Heart left ventricle (tissue), 16 donors: ENCODE measurements at regions not wholly inside any gene's neighbourhood (a gene's known extent, or its start where the extent isn't known, plus 50 kb on each side); places are given as distances from the start of the nearest gene placed in this dataset.
"Not testable (repeated sequence)": the region's sequence is repeated elsewhere in the genome, so short reads cannot be mapped to it uniquely, and the experiment has no call there.

Experiments used
- ATAC-seq, 4 donors: fragments of 200-7000 bp; cut with Tn5 transposase; one replicate each; pipeline ENCODE4 v1.9.1; 2020 to 2022; ENCODE audit warnings: moderate library complexity in 4 of 4, mild to moderate bottlenecking in 3 of 4, moderate number of reproducible peaks in 1 of 4
- DNase-seq, 5 donors: peaks; one replicate each; pipeline ENCODE4 v3.0.0-alpha.2; 2020
- H3K27ac ChIP-seq, 12 donors: fragments of 200-600 bp; sonication (generic) in 4 of 12; one replicate each; pipeline versions ENCODE4 v1.5.0 to v1.8.0; 2016 to 2022; ENCODE audit warnings: mild to moderate bottlenecking in 2 of 12
- H3K27me3 ChIP-seq, 9 donors: fragments of 200-600 bp; sonication (generic) in 2 of 9; one replicate each; pipeline versions ENCODE4 v1.5.1 to v1.8.0; 2016 to 2022; ENCODE audit warnings: mild to moderate bottlenecking in 3 of 9
- H3K36me3 ChIP-seq, 9 donors: fragments of 200-600 bp; sonication (generic) in 2 of 9; one replicate each; pipeline versions ENCODE4 v1.5.0 to v1.8.0; 2018 to 2022; ENCODE audit warnings: mild to moderate bottlenecking in 2 of 9
- H3K4me1 ChIP-seq, 12 donors: fragments of 200-600 bp; sonication (generic) in 4 of 12; one replicate each; pipeline versions ENCODE4 v1.5.0 to v1.8.0; 2016 to 2022; ENCODE audit warnings: mild to moderate bottlenecking in 3 of 12
- H3K4me3 ChIP-seq, 12 donors: fragments of 200-600 bp; sonication (generic) in 4 of 12; one replicate each; pipeline versions ENCODE4 v1.5.0 to v1.8.0; 2017 to 2022; ENCODE audit warnings: mild to moderate bottlenecking in 9 of 12, moderate library complexity in 4 of 12
- H3K9me3 ChIP-seq, 12 donors: fragments of 200-600 bp; sonication (generic) in 4 of 12; one replicate each; pipeline versions ENCODE4 v1.5.0 to v1.8.0; 2016 to 2022; ENCODE audit warnings: mild to moderate bottlenecking in 1 of 12
- POLR2A ChIP-seq, 2 donors: fragments of 450-650 bp; IDR thresholded peaks; one replicate each; pipeline ENCODE4 v1.6.1; 2017; ENCODE audit warnings: antibody characterized with exemption in 2 of 2, mild to moderate bottlenecking in 2 of 2, moderate library complexity in 2 of 2
- WGBS, 4 donors: extraction: QIAGEN DNeasy Blood & Tissue Kit in 2 of 4; methylation state at CpG; one replicate each; pipeline versions ENCODE4 v1.1.5 to v1.1.7; 2013 to 2018; 5-methylcytosine and 5-hydroxymethylcytosine counted together
- intact Hi-C, 10 donors: fragments of 100-400 bp; cut with DNase I; formaldehyde crosslinking; loops; one replicate each; pipeline versions ENCODE4 v1.11.1 to v1.14.2; 2022
- TF ChIP-seq, protein P1 (sequence below), 12 donors: fragments of 200-600 bp; sonication (generic) in 4 of 12; IDR thresholded peaks; one replicate each; pipeline versions ENCODE4 v1.5.0 to v1.8.0; 2018 to 2022; ENCODE audit warnings: antibody characterized with exemption in 12 of 12, mild to moderate bottlenecking in 5 of 12
- donor health status: ischemic (EF 13 %, LVEDD 7.1; RV severe dilation, severe dysfunction).
- donor health status: healthy with polysubstance abuse.
- donor health status: DM: no; HTN: yes; CAD: no.
- donor health status: DM: no; HTN: no; CAD: no.
- donor health status: ischemic (EF 25% LVEDD 6.9; RV normal size, moderate dysfunction).
- donor health status: ischemic (EF 25% LVEDD 5.7; RV mildly dilated, moderate dysfunction).
- donor health status: healthy.
- donor health status: DM: yes; HTN: yes; CAD: no.
- donor health status: ischemic (EF 35%, LVEDD 5.7; RV mildly dilated, moderate dysfunction).
- donor health status: nonischemic (EF 11% LVEDD 7.7; RV severe dilation, severe dysfunction).
- donor health status: DM: yes; HTN: yes; CAD: no.
- donor health status: PGD.
- donor health status: ischemic (EF 29% LVEDD 5.4; RV normal size, mild dysfunction).
- donor health status: nonischemic (EF 23%, LVEDD 6.1; RV moderate dilation, normal function).

DNA sequence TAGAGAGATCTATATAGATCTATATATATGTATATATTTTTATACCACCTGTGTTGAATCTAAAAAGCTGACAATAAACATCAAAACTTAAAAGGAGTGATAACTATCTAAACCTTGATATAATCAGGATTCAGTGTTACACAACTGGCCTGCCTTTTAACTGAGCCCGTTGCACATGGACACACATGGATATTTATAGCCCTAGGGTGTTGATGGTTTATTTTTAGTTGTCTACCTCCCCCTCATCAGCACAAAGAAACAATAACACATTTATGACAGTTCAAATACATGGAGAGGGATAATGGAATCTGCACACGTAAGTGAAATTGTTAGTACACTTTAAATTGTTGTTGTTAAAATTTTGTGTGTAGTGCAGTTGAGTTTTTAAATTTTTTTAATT lies 336.9 kb downstream of the ZNF248 start:
- Histone ChIP-seq H3K27ac (no peak overlapping the region), H3K9me3 (no peaks in the 10 kb centered on the region), H3K4me3 (no peak overlapping the region), H3K4me1 (peaks cover 0 to 8% (median 0%) of the 10 kb centered on the region in 12 donors), H3K36me3 (no peaks in the 10 kb centered on the region), H3K27me3 (no peaks in the 10 kb centered on the region)
- no peak for DNase-seq
- ATAC-seq, result peak; percentile 78 to 89 (median 84)
- TF ChIP-seq POLR2A (IDR thresholded peaks at IDR 0.05), result no peak
- TF ChIP-seq, protein P1, sequence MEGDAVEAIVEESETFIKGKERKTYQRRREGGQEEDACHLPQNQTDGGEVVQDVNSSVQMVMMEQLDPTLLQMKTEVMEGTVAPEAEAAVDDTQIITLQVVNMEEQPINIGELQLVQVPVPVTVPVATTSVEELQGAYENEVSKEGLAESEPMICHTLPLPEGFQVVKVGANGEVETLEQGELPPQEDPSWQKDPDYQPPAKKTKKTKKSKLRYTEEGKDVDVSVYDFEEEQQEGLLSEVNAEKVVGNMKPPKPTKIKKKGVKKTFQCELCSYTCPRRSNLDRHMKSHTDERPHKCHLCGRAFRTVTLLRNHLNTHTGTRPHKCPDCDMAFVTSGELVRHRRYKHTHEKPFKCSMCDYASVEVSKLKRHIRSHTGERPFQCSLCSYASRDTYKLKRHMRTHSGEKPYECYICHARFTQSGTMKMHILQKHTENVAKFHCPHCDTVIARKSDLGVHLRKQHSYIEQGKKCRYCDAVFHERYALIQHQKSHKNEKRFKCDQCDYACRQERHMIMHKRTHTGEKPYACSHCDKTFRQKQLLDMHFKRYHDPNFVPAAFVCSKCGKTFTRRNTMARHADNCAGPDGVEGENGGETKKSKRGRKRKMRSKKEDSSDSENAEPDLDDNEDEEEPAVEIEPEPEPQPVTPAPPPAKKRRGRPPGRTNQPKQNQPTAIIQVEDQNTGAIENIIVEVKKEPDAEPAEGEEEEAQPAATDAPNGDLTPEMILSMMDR (IDR thresholded peaks at IDR 0.05), result no peak
- 17 to 56% (median 35%) methylated on average over 2 of the region's 2 CpGs for WGBS, 4 donors
- intact Hi-C loops, result no loop called here

DNA sequence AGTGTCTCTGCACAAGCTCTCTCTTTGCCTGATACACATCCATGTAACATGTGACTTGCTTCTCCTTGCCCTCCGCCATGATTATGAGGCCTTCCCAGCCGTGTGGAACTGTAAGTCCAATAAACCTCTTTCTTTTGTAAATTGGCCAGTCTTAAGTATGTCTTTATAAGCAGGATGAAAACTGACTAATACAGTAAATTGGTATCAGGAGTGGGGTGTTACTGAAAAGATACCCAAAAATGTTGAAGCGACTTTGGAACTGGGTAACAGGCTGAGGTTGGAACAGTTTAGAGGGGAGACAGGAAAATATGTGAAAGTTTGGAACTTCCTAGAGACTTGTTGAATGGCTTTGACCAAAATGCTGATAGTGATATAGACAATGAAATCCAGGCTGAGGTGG lies 346.9 kb downstream of the ZNF248 start:
- H3K4me3 ChIP-seq, H3K36me3 ChIP-seq, H3K27ac ChIP-seq, ATAC-seq, DNase-seq, H3K27me3 ChIP-seq, intact Hi-C loops, H3K4me1 ChIP-seq: not testable (repeated sequence)
- H3K9me3 ChIP-seq, result peaks cover 0 to 47% (median 11%) of the 10 kb centered on the region in 12 donors
- 75 to 84% (median 80%) methylated on average over 3 of the region's 3 CpGs for WGBS, 4 donors

DNA sequence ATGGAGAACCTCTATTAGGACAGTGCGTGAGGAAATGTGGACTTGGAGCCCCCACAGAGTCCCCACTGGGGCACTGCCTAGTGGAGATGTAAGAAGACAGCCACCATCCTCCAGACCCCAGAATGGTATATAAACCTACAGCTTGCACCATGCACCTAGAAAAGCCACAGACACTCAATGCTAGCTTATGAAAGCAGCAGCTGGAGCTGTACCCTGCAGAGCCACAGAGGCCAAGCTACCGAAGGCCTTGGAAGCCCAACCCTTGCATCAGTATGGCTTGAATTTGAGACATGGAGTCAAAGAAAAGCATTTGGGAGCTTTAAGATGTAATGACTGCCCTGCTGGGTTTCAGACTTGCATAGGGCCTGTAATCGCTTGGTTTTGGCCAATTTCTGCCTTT lies 361.3 kb downstream of the ZNF248 start:
- TF ChIP-seq POLR2A (IDR thresholded peaks at IDR 0.05), result no peak
- TF ChIP-seq, protein P1 (IDR thresholded peaks at IDR 0.05), result no peak
- Histone ChIP-seq H3K27me3 (no peaks in the 10 kb centered on the region), H3K27ac (no peak overlapping the region), H3K4me1 (no peaks in the 10 kb centered on the region), H3K36me3 (no peaks in the 10 kb centered on the region), H3K9me3 (no peaks in the 10 kb centered on the region), H3K4me3 (no peak overlapping the region)
- ATAC-seq, result no peak
- WGBS, 4 donors, result 73 to 86% (median 76%) methylated on average over 3 of the region's 3 CpGs
- no peak for DNase-seq
- intact Hi-C loops, result loop anchor here in 2 of 10 donors (10.0 kb wide), 2 partner anchors 61 to 601 kb away; no protein-coding TSS in a partner anchor

DNA sequence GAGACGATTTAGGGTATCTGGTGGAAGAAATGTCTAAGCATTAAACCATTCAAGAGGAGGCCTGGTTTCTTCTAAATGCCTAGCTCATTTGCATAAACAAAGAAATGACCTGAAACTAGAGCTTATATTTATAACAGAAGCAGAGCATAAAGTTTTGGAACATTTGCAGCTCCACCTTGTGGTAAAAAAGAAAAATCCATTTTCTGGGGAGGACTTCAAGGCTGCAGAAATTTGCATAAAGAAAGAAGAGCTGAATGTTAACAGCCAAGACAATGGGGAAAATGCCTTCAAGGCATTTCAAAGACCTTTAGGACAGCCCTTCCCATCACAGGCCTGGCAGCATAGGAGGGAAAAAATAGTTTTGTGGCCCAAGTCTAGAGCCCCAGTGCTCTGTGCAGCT lies 362.0 kb downstream of the ZNF248 start:
- H3K27me3 ChIP-seq, result peaks cover 0 to 4% (median 0%) of the 10 kb centered on the region in 9 donors
- H3K27ac ChIP-seq, result no peak overlapping the region
- ATAC-seq (no peak), DNase-seq (no peak)
- intact Hi-C loops, result loop anchor here in 2 of 10 donors (10.0 kb wide), 2 partner anchors 61 to 601 kb away; no protein-coding TSS in a partner anchor
- no peak overlapping the region for H3K4me3 ChIP-seq
- TF ChIP-seq POLR2A (IDR thresholded peaks at IDR 0.05), result no peak
- TF ChIP-seq, protein P1 (IDR thresholded peaks at IDR 0.05), result peak in 9 of 12 donors; percentile 18 to 51 (median 36)
- WGBS, 4 donors, result 41 to 53% (median 49%) methylated on average over 1 of the region's 1 CpG
- H3K9me3 ChIP-seq, result no peaks in the 10 kb centered on the region
- no peaks in the 10 kb centered on the region for H3K4me1 ChIP-seq
- H3K36me3 ChIP-seq, result no peaks in the 10 kb centered on the region

DNA sequence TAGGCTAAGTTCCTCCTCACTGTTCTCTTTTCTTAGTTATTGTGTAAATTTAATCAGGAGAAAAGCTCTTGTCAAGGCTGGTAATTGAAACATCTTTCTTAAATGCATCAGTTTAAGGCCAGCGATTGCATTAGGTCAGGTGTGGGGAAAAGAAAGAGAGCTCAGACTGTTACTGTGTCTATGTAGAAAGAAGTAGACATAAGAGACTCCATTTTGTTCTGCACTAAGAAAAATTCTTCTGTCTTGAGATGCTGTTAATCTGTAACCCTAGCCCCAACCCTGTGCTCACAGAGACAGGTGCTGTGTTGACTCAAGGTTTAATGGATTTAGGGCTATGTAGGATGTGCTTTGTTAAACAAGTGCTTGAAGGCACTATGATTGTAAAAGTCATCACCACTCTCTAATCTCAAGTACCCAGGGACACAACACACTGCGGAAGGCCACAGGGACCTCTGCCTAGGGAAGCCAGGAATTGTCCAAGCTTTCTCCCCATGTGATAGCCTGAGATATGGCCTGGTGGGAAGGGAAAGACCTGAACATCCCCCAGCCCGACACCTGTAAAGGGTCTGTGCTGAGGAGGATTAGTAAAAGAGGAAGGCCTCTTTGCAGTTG lies 364.1 kb downstream of the ZNF248 start:
- not testable (repeated sequence) for H3K4me1 ChIP-seq, H3K27ac ChIP-seq, ATAC-seq, H3K27me3 ChIP-seq, DNase-seq, H3K9me3 ChIP-seq, H3K36me3 ChIP-seq, H3K4me3 ChIP-seq
- intact Hi-C loops, result loop anchor here in 2 of 10 donors (10.0 kb wide), 2 partner anchors 58 to 598 kb away; no protein-coding TSS in a partner anchor
- WGBS, 4 donors, result 67 to 77% (median 71%) methylated on average over 3 of the region's 3 CpGs
